SK-N-SH (cell line): ENCODE measurements at regions not wholly inside any gene's neighbourhood (a gene's known extent, or its start where the extent isn't known, plus 50 kb on each side); places are given as distances from the start of the nearest gene placed in this dataset.

ENCODE experiments used
- FOSL2 ChIP-seq: IDR thresholded peaks from 2 replicates; pipeline ENCODE4 v1.4.0; 2012; ENCODE audit warnings: low read depth, mild to moderate bottlenecking, moderate library complexity, borderline replicate concordance
- JUND ChIP-seq: IDR thresholded peaks from 2 replicates; pipeline ENCODE4 v1.4.0; 2012
- REST ChIP-seq: IDR thresholded peaks from 2 replicates; pipeline ENCODE4 v1.6.1; 2012; ENCODE audit warnings: mild to moderate bottlenecking, low read depth, low read length, moderate library complexity
- TF ChIP-seq, protein P1 (sequence below): fragments of 200-600 bp; sonication (generic); IDR thresholded peaks from 2 replicates; pipeline ENCODE4 v1.6.1; 2017; ENCODE audit warnings: antibody characterized with exemption, mild to moderate bottlenecking, moderate library complexity

GRCh38 chr22:49202226-49202625, 625.4 kb downstream of the BRD1 start:
- TF ChIP-seq, protein P1, sequence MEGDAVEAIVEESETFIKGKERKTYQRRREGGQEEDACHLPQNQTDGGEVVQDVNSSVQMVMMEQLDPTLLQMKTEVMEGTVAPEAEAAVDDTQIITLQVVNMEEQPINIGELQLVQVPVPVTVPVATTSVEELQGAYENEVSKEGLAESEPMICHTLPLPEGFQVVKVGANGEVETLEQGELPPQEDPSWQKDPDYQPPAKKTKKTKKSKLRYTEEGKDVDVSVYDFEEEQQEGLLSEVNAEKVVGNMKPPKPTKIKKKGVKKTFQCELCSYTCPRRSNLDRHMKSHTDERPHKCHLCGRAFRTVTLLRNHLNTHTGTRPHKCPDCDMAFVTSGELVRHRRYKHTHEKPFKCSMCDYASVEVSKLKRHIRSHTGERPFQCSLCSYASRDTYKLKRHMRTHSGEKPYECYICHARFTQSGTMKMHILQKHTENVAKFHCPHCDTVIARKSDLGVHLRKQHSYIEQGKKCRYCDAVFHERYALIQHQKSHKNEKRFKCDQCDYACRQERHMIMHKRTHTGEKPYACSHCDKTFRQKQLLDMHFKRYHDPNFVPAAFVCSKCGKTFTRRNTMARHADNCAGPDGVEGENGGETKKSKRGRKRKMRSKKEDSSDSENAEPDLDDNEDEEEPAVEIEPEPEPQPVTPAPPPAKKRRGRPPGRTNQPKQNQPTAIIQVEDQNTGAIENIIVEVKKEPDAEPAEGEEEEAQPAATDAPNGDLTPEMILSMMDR, result no peak
- TF ChIP-seq FOSL2 (no peak), JUND (no peak), REST (no peak)
